GM18909 (cell line): ENCODE measurements at regions not wholly inside any gene's neighbourhood (a gene's known extent, or its start where the extent isn't known, plus 50 kb on each side); places are given as distances from the start of the nearest gene placed in this dataset.
"Not testable (repeated sequence)": the region's sequence is repeated elsewhere in the genome, so short reads cannot be mapped to it uniquely, and the experiment has no call there.

Experiments used
- ATAC-seq: cut with Tn5 transposase; IDR thresholded peaks from one replicate; pipeline ENCODE4 v1.9.1; 2021; ENCODE audit warnings: mild to moderate bottlenecking; ENCODE audit not compliant: unreplicated experiment, poor library complexity

- ATAC-seq: no peak
Measured at GRCh38 chr6:66198062-66198624, 491.1 kb upstream of the EYS start.

GRCh38 chr6:66190858-66191257 is 483.8 kb upstream of the EYS start:
- ATAC-seq: no peak

- no peak for ATAC-seq
Measured at GRCh38 chr6:66189915-66190314, 482.9 kb upstream of the EYS start.

- ATAC-seq: no peak
Measured at GRCh38 chr6:66186756-66187155, 479.7 kb upstream of the EYS start.

- ATAC-seq: no peak
Measured at GRCh38 chr6:66184091-66184490, 477.1 kb upstream of the EYS start.

- ATAC-seq: no peak
Measured at GRCh38 chr6:66179361-66179760, 472.3 kb upstream of the EYS start.

- ATAC-seq: no peak
Measured at GRCh38 chr6:66173587-66173986, 466.6 kb upstream of the EYS start.

GRCh38 chr6:66166713-66167112 is 459.7 kb upstream of the EYS start:
- not testable (repeated sequence) for ATAC-seq

GRCh38 chr6:66161546-66162108 is 454.6 kb upstream of the EYS start:
- no peak for ATAC-seq

GRCh38 chr6:66159937-66160336 is 452.9 kb upstream of the EYS start:
- no peak for ATAC-seq

- no peak for ATAC-seq
Measured at GRCh38 chr6:66153247-66153646, 446.2 kb upstream of the EYS start.

GRCh38 chr6:66149132-66149531 is 442.1 kb upstream of the EYS start:
- no peak for ATAC-seq

GRCh38 chr6:66145867-66146266 is 438.8 kb upstream of the EYS start:
- ATAC-seq: no peak

GRCh38 chr6:66134021-66134420 is 427.0 kb upstream of the EYS start:
- ATAC-seq: no peak

- ATAC-seq: no peak
Measured at GRCh38 chr6:66128656-66129055, 421.6 kb upstream of the EYS start.

GRCh38 chr6:66128243-66128642 is 421.2 kb upstream of the EYS start:
- no peak for ATAC-seq

- ATAC-seq: no peak
Measured at GRCh38 chr6:66127061-66127460, 420.0 kb upstream of the EYS start.

GRCh38 chr6:66126358-66126757 is 419.3 kb upstream of the EYS start:
- no peak for ATAC-seq

- ATAC-seq: no peak
Measured at GRCh38 chr6:66103954-66104353, 396.9 kb upstream of the EYS start.

GRCh38 chr6:66103354-66103753 is 396.3 kb upstream of the EYS start:
- ATAC-seq: no peak

- ATAC-seq: no peak
Measured at GRCh38 chr6:66096679-66097078, 389.7 kb upstream of the EYS start.

GRCh38 chr6:66094615-66095014 is 387.6 kb upstream of the EYS start:
- ATAC-seq: no peak

- not testable (repeated sequence) for ATAC-seq
Measured at GRCh38 chr6:66092306-66092705, 385.3 kb upstream of the EYS start.
